GM23338 (cell line): ENCODE measurements at regions not wholly inside any gene's neighbourhood (a gene's known extent, or its start where the extent isn't known, plus 50 kb on each side); places are given as distances from the start of the nearest gene placed in this dataset.

Experiments used
- ATAC-seq: fragments of 200-7000 bp; cut with Tn5 transposase; 3 replicates; pipeline ENCODE4 v1.9.1; 2020
- DNase-seq: peaks from one replicate; pipeline ENCODE4 v3.0.0-alpha.2; 2015; ENCODE audit warnings: low spot score
- H2AFZ ChIP-seq: fragments of 200-600 bp; sonication (generic); 2 replicates; pipeline ENCODE4 v1.8.0; 2016; ENCODE audit warnings: antibody characterized with exemption, mild to moderate bottlenecking, moderate library complexity
- H3F3A ChIP-seq: fragments of 200-600 bp; sonication (generic); replicated peaks from 2 replicates; pipeline ENCODE4 v1.8.0; 2017; ENCODE audit warnings: antibody characterized with exemption, mixed run types, low read depth
- H3K27ac ChIP-seq: fragments of 200-600 bp; sonication (generic); 2 replicates; pipeline ENCODE4 v1.6.1; 2016; ENCODE audit warnings: low read depth
- H3K27me3 ChIP-seq: fragments of 200-600 bp; sonication (generic); 2 replicates; pipeline ENCODE4 v1.8.0; 2016; ENCODE audit warnings: mild to moderate bottlenecking, mixed run types, moderate library complexity; ENCODE audit not compliant: insufficient read depth
- H3K36me3 ChIP-seq: fragments of 200-600 bp; sonication (generic); 2 replicates; pipeline ENCODE4 v1.8.0; 2016; ENCODE audit warnings: mild to moderate bottlenecking; ENCODE audit not compliant: insufficient read depth
- H3K4me1 ChIP-seq: fragments of 200-600 bp; sonication (generic); 2 replicates; pipeline ENCODE4 v1.8.0; 2016; ENCODE audit warnings: mild to moderate bottlenecking, moderate library complexity; ENCODE audit not compliant: insufficient read depth
- H3K4me2 ChIP-seq: fragments of 200-600 bp; sonication (generic); 2 replicates; pipeline ENCODE4 v1.7.1; 2017; ENCODE audit warnings: mixed run types
- H3K4me3 ChIP-seq: fragments of 200-600 bp; sonication (generic); 2 replicates; pipeline ENCODE4 v1.6.1; 2016; ENCODE audit warnings: mixed run types
- H3K79me2 ChIP-seq: fragments of 200-600 bp; sonication (generic); replicated peaks from 2 replicates; pipeline ENCODE4 v1.8.0; 2017; ENCODE audit warnings: mild to moderate bottlenecking; ENCODE audit not compliant: insufficient read depth
- H3K9me2 ChIP-seq: fragments of 200-600 bp; sonication (generic); 2 replicates; pipeline ENCODE4 v1.8.0; 2017; ENCODE audit not compliant: insufficient read depth
- H4K20me1 ChIP-seq: fragments of 200-600 bp; sonication (generic); replicated peaks from 2 replicates; pipeline ENCODE4 v1.8.0; 2017; ENCODE audit warnings: mild to moderate bottlenecking; ENCODE audit not compliant: insufficient read depth
- H3K27ac Mint-ChIP-seq: 2 replicates; pipeline ENCODE4 v1.8.0; 2020; ENCODE audit warnings: inconsistent platforms, mild to moderate bottlenecking, moderate library complexity, mixed read lengths
- H3K27me3 Mint-ChIP-seq: 3 replicates; pipeline ENCODE4 v1.8.0; 2022; ENCODE audit warnings: low read depth, mild to moderate bottlenecking, moderate library complexity, mixed read lengths, inconsistent platforms; ENCODE audit not compliant: insufficient read depth, poor library complexity
- H3K36me3 Mint-ChIP-seq: 3 replicates; pipeline ENCODE4 v1.8.0; 2021; ENCODE audit warnings: low read depth, mild to moderate bottlenecking, inconsistent platforms, moderate library complexity, mixed read lengths
- H3K4me1 Mint-ChIP-seq: 3 replicates; pipeline ENCODE4 v1.8.0; 2020; ENCODE audit warnings: mild to moderate bottlenecking, inconsistent platforms, mixed read lengths
- H3K4me3 Mint-ChIP-seq: 3 replicates; pipeline ENCODE4 v1.8.0; 2021; ENCODE audit warnings: moderate library complexity, mild to moderate bottlenecking, inconsistent platforms, mixed read lengths
- H3K9me3 Mint-ChIP-seq: 3 replicates; pipeline ENCODE4 v1.8.0; 2020; ENCODE audit warnings: moderate library complexity, mild to moderate bottlenecking, inconsistent platforms, mixed read lengths
- CREB1 ChIP-seq: fragments of 250-450 bp; sonication (Bioruptor Pico); IDR thresholded peaks from 2 replicates; pipeline ENCODE4 v1.5.0; 2020; ENCODE audit warnings: low read depth, mild to moderate bottlenecking, moderate library complexity
- EZH2 ChIP-seq: fragments of 200-600 bp; sonication (generic); IDR thresholded peaks from one replicate; pipeline ENCODE4 v1.8.0; 2017; ENCODE audit warnings: antibody characterized with exemption, mild to moderate bottlenecking, low read depth; ENCODE audit not compliant: unreplicated experiment
- EZH2phosphoT487 ChIP-seq: fragments of 200-600 bp; sonication (generic); IDR thresholded peaks from one replicate; pipeline ENCODE4 v1.8.1; 2018; ENCODE audit warnings: antibody characterized with exemption; ENCODE audit not compliant: unreplicated experiment
- JUNB ChIP-seq: IDR thresholded peaks from one replicate; pipeline ENCODE4 v1.6.1; 2016; ENCODE audit warnings: antibody characterized with exemption; ENCODE audit not compliant: unreplicated experiment
- NANOG ChIP-seq: IDR thresholded peaks from 2 replicates; pipeline ENCODE4 v1.6.1; 2016; ENCODE audit warnings: antibody characterized with exemption, borderline replicate concordance
- POLR2AphosphoS5 ChIP-seq: IDR thresholded peaks from 2 replicates; pipeline ENCODE4 v1.6.1; 2016; ENCODE audit warnings: antibody characterized with exemption, low read depth
- STAT1 ChIP-seq: IDR thresholded peaks from one replicate; pipeline ENCODE4 v1.6.1; 2016; ENCODE audit warnings: antibody characterized with exemption; ENCODE audit not compliant: unreplicated experiment
- ZNF114 ChIP-seq: fragments of 250-450 bp; sonication (Bioruptor Pico); IDR thresholded peaks from 2 replicates; pipeline ENCODE4 v1.5.0; 2020; ENCODE audit warnings: mild to moderate bottlenecking, moderate library complexity
- ZNF331 ChIP-seq: fragments of 250-450 bp; sonication (Bioruptor Pico); IDR thresholded peaks from 2 replicates; pipeline ENCODE4 v1.5.0; 2020; ENCODE audit warnings: low read depth, mild to moderate bottlenecking, moderate library complexity
- TF ChIP-seq, protein P1 (sequence below): fragments of 250-450 bp; sonication (Bioruptor Pico); IDR thresholded peaks from 2 replicates; pipeline ENCODE4 v1.5.0; 2020; ENCODE audit warnings: mild to moderate bottlenecking, moderate library complexity
- TF ChIP-seq, protein P2 (sequence below), 2 experiments: fragments of 200-600 bp in 1 of 2; sonication (generic) in 1 of 2; conservative IDR thresholded peaks; 2 replicates each; pipeline versions ENCODE4 v1.5.1 to v1.6.1; 2016 to 2017; ENCODE audit warnings: antibody characterized with exemption in 2 of 2, low read depth in 2 of 2, mild to moderate bottlenecking in 2 of 2, moderate library complexity in 1 of 2
- TF ChIP-seq, protein P3 (sequence below): IDR thresholded peaks from 2 replicates; pipeline ENCODE4 v1.6.1; 2016; ENCODE audit warnings: antibody characterized with exemption
- TF ChIP-seq, protein P4 (sequence below): IDR thresholded peaks from one replicate; pipeline ENCODE4 v1.6.1; 2018; ENCODE audit warnings: antibody characterized with exemption; ENCODE audit not compliant: unreplicated experiment

DNA sequence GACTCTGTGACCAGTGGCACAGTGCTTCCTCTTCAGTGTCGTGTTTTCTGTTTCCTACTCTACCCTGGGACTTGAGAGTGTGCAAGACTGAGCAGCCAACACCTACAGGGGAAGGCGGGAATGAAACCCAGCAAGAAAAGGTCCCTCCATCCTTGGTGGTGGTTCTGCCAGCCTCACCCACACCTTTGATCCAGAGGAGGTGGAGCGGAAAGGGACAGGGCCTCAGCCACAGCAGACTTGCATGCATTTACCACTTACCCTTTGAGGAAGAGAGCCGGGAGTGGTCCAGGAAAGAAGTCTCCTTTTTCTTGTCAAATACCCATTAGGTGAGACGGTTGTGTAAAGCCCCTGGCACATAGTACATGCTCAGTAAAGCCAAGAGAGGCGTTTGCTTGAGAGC, 164.8 kb upstream of the ZNF536 start:
- H3K9me3 Mint-ChIP-seq = no peaks in the 10 kb centered on the region
- H4K20me1 ChIP-seq = no peaks in the 10 kb centered on the region
- ATAC-seq (no peak), DNase-seq (no peak)
- H3K9me2 ChIP-seq = no peaks in the 10 kb centered on the region
- no peaks in the 10 kb centered on the region for H3K4me1 ChIP-seq
- H3K4me3 ChIP-seq = no peak overlapping the region
- H3K36me3 ChIP-seq = no peaks in the 10 kb centered on the region
- no peaks in the 10 kb centered on the region for H3K4me1 Mint-ChIP-seq
- no peak for TF ChIP-seq ZNF331 (CRISPR knock-in tag)
- TF ChIP-seq, protein P1, sequence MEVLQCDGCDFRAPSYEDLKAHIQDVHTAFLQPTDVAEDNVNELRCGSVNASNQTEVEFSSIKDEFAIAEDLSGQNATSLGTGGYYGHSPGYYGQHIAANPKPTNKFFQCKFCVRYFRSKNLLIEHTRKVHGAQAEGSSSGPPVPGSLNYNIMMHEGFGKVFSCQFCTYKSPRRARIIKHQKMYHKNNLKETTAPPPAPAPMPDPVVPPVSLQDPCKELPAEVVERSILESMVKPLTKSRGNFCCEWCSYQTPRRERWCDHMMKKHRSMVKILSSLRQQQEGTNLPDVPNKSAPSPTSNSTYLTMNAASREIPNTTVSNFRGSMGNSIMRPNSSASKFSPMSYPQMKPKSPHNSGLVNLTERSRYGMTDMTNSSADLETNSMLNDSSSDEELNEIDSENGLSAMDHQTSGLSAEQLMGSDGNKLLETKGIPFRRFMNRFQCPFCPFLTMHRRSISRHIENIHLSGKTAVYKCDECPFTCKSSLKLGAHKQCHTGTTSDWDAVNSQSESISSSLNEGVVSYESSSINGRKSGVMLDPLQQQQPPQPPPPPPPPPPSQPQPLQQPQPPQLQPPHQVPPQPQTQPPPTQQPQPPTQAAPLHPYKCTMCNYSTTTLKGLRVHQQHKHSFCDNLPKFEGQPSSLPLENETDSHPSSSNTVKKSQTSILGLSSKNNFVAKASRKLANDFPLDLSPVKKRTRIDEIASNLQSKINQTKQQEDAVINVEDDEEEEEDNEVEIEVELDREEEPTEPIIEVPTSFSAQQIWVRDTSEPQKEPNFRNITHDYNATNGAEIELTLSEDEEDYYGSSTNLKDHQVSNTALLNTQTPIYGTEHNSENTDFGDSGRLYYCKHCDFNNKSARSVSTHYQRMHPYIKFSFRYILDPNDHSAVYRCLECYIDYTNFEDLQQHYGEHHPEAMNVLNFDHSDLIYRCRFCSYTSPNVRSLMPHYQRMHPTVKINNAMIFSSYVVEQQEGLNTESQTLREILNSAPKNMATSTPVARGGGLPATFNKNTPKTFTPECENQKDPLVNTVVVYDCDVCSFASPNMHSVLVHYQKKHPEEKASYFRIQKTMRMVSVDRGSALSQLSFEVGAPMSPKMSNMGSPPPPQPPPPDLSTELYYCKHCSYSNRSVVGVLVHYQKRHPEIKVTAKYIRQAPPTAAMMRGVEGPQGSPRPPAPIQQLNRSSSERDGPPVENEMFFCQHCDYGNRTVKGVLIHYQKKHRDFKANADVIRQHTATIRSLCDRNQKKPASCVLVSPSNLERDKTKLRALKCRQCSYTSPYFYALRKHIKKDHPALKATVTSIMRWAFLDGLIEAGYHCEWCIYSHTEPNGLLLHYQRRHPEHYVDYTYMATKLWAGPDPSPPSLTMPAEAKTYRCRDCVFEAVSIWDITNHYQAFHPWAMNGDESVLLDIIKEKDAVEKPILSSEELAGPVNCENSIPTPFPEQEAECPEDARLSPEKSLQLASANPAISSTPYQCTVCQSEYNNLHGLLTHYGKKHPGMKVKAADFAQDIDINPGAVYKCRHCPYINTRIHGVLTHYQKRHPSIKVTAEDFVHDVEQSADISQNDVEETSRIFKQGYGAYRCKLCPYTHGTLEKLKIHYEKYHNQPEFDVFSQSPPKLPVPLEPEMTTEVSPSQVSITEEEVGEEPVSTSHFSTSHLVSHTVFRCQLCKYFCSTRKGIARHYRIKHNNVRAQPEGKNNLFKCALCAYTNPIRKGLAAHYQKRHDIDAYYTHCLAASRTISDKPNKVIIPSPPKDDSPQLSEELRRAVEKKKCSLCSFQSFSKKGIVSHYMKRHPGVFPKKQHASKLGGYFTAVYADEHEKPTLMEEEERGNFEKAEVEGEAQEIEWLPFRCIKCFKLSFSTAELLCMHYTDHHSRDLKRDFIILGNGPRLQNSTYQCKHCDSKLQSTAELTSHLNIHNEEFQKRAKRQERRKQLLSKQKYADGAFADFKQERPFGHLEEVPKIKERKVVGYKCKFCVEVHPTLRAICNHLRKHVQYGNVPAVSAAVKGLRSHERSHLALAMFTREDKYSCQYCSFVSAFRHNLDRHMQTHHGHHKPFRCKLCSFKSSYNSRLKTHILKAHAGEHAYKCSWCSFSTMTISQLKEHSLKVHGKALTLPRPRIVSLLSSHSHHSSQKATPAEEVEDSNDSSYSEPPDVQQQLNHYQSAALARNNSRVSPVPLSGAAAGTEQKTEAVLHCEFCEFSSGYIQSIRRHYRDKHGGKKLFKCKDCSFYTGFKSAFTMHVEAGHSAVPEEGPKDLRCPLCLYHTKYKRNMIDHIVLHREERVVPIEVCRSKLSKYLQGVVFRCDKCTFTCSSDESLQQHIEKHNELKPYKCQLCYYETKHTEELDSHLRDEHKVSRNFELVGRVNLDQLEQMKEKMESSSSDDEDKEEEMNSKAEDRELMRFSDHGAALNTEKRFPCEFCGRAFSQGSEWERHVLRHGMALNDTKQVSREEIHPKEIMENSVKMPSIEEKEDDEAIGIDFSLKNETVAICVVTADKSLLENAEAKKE (CRISPR knock-in tag) = no peak
- no peak for TF ChIP-seq NANOG
- TF ChIP-seq, protein P2, sequence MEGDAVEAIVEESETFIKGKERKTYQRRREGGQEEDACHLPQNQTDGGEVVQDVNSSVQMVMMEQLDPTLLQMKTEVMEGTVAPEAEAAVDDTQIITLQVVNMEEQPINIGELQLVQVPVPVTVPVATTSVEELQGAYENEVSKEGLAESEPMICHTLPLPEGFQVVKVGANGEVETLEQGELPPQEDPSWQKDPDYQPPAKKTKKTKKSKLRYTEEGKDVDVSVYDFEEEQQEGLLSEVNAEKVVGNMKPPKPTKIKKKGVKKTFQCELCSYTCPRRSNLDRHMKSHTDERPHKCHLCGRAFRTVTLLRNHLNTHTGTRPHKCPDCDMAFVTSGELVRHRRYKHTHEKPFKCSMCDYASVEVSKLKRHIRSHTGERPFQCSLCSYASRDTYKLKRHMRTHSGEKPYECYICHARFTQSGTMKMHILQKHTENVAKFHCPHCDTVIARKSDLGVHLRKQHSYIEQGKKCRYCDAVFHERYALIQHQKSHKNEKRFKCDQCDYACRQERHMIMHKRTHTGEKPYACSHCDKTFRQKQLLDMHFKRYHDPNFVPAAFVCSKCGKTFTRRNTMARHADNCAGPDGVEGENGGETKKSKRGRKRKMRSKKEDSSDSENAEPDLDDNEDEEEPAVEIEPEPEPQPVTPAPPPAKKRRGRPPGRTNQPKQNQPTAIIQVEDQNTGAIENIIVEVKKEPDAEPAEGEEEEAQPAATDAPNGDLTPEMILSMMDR (conservative IDR thresholded peaks at IDR 0.05; ENCODE audit: low read depth in 2 of 2) = no peak
- TF ChIP-seq, protein P3, sequence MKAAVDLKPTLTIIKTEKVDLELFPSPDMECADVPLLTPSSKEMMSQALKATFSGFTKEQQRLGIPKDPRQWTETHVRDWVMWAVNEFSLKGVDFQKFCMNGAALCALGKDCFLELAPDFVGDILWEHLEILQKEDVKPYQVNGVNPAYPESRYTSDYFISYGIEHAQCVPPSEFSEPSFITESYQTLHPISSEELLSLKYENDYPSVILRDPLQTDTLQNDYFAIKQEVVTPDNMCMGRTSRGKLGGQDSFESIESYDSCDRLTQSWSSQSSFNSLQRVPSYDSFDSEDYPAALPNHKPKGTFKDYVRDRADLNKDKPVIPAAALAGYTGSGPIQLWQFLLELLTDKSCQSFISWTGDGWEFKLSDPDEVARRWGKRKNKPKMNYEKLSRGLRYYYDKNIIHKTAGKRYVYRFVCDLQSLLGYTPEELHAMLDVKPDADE = no peak
- TF ChIP-seq ZNF114 (CRISPR knock-in tag) = no peak
- no peak for TF ChIP-seq CREB1 (CRISPR knock-in tag)
- TF ChIP-seq POLR2AphosphoS5 = no peak
- no peak for TF ChIP-seq STAT1
- no peak for TF ChIP-seq EZH2phosphoT487
- no peak for TF ChIP-seq EZH2
- TF ChIP-seq, protein P4, sequence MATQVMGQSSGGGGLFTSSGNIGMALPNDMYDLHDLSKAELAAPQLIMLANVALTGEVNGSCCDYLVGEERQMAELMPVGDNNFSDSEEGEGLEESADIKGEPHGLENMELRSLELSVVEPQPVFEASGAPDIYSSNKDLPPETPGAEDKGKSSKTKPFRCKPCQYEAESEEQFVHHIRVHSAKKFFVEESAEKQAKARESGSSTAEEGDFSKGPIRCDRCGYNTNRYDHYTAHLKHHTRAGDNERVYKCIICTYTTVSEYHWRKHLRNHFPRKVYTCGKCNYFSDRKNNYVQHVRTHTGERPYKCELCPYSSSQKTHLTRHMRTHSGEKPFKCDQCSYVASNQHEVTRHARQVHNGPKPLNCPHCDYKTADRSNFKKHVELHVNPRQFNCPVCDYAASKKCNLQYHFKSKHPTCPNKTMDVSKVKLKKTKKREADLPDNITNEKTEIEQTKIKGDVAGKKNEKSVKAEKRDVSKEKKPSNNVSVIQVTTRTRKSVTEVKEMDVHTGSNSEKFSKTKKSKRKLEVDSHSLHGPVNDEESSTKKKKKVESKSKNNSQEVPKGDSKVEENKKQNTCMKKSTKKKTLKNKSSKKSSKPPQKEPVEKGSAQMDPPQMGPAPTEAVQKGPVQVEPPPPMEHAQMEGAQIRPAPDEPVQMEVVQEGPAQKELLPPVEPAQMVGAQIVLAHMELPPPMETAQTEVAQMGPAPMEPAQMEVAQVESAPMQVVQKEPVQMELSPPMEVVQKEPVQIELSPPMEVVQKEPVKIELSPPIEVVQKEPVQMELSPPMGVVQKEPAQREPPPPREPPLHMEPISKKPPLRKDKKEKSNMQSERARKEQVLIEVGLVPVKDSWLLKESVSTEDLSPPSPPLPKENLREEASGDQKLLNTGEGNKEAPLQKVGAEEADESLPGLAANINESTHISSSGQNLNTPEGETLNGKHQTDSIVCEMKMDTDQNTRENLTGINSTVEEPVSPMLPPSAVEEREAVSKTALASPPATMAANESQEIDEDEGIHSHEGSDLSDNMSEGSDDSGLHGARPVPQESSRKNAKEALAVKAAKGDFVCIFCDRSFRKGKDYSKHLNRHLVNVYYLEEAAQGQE = no peak
- no peak for TF ChIP-seq JUNB
- no peaks in the 10 kb centered on the region for H3K27me3 ChIP-seq
- no peaks in the 10 kb centered on the region for H3F3A ChIP-seq
- no peak overlapping the region for H3K27ac Mint-ChIP-seq
- H3K36me3 Mint-ChIP-seq = no peaks in the 10 kb centered on the region; the same call in 2 of the 3 replicates
- peaks cover 6% of the 10 kb centered on the region for H3K27me3 Mint-ChIP-seq
- H3K27ac ChIP-seq = no peak overlapping the region
- H2AFZ ChIP-seq = no peak overlapping the region
- H3K4me3 Mint-ChIP-seq = no peak overlapping the region
- no peak overlapping the region for H3K4me2 ChIP-seq
- H3K79me2 ChIP-seq = no peaks in the 10 kb centered on the region
